Liver (tissue), 8 donors: ENCODE measurements at regions not wholly inside any gene's neighbourhood (a gene's known extent, or its start where the extent isn't known, plus 50 kb on each side); places are given as distances from the start of the nearest gene placed in this dataset.

ENCODE experiments used
- DNase-seq: peaks from one replicate; pipeline ENCODE4 v3.0.0-alpha.2; 2017; ENCODE audit warnings: low spot score
- H3K27ac ChIP-seq, 2 donors: one replicate each; pipeline ENCODE4 v1.7.0; 2013; ENCODE audit warnings: inconsistent platforms in 2 of 2, low read length in 2 of 2, control low read depth in 1 of 2, low read depth in 1 of 2, mild to moderate bottlenecking in 1 of 2
- H3K27me3 ChIP-seq, 4 donors: one replicate each; pipeline versions ENCODE4 v1.6.1 to v1.7.0; 2013; ENCODE audit warnings: low read length in 3 of 4, inconsistent platforms in 1 of 4, mild to moderate bottlenecking in 1 of 4, moderate library complexity in 1 of 4; ENCODE audit not compliant: control insufficient read depth in 4 of 4, insufficient read depth in 4 of 4
- H3K36me3 ChIP-seq, 4 donors: one replicate each; pipeline versions ENCODE4 v1.6.1 to v1.7.0; 2013; ENCODE audit warnings: low read length in 3 of 4, mild to moderate bottlenecking in 3 of 4, low read depth in 1 of 4, moderate library complexity in 1 of 4; ENCODE audit not compliant: control insufficient read depth in 4 of 4, insufficient read depth in 3 of 4
- H3K4me1 ChIP-seq, 4 donors: one replicate each; pipeline versions ENCODE4 v1.6.1 to v1.7.0; 2013; ENCODE audit warnings: low read length in 3 of 4, mild to moderate bottlenecking in 3 of 4, moderate library complexity in 1 of 4; ENCODE audit not compliant: control insufficient read depth in 4 of 4, insufficient read depth in 4 of 4
- H3K4me3 ChIP-seq, 3 donors: one replicate each; pipeline versions ENCODE4 v1.6.1 to v1.7.0; 2013; ENCODE audit warnings: low read length in 3 of 3, control low read depth in 1 of 3, low read depth in 1 of 3, mild to moderate bottlenecking in 1 of 3
- H3K9ac ChIP-seq, 2 donors: one replicate each; pipeline ENCODE4 v1.7.0; 2013; ENCODE audit warnings: low read length in 2 of 2, mild to moderate bottlenecking in 2 of 2, moderate library complexity in 2 of 2, control low read depth in 1 of 2, low read depth in 1 of 2
- H3K9me3 ChIP-seq, 4 donors: one replicate each; pipeline versions ENCODE4 v1.6.1 to v1.7.0; 2013; ENCODE audit warnings: low read length in 3 of 4; ENCODE audit not compliant: control insufficient read depth in 4 of 4
- EGR1 ChIP-seq, 2 donors: IDR thresholded peaks; 2 replicates each; pipeline ENCODE4 v1.6.1; 2016 to 2018; ENCODE audit warnings: antibody characterized with exemption in 2 of 2, low read depth in 2 of 2
- FOXA1 ChIP-seq: IDR thresholded peaks from 2 replicates; pipeline ENCODE4 v1.6.1; 2016; ENCODE audit warnings: antibody characterized with exemption
- FOXA2 ChIP-seq: IDR thresholded peaks from 2 replicates; pipeline ENCODE4 v1.6.1; 2016; ENCODE audit warnings: antibody characterized with exemption
- GABPA ChIP-seq, 2 donors: IDR thresholded peaks in 1 of 2; conservative IDR thresholded peaks in 1 of 2; 2 replicates each; pipeline ENCODE4 v1.6.1; 2016; ENCODE audit warnings: antibody characterized with exemption in 2 of 2, mild to moderate bottlenecking in 1 of 2, moderate library complexity in 1 of 2
- HNF4A ChIP-seq, 2 donors: conservative IDR thresholded peaks; 2 replicates each; pipeline ENCODE4 v1.6.1; 2016; ENCODE audit warnings: antibody characterized with exemption in 2 of 2, mild to moderate bottlenecking in 2 of 2
- HNF4G ChIP-seq: IDR thresholded peaks from 2 replicates; pipeline ENCODE4 v1.6.1; 2016; ENCODE audit warnings: antibody characterized with exemption
- JUND ChIP-seq, 2 donors: IDR thresholded peaks; 2 replicates each; pipeline ENCODE4 v1.6.1; 2016; ENCODE audit warnings: antibody characterized with exemption in 2 of 2
- NR2F2 ChIP-seq: IDR thresholded peaks from 2 replicates; pipeline ENCODE4 v1.6.1; 2016; ENCODE audit warnings: antibody characterized with exemption
- RAD21 ChIP-seq, 2 donors: IDR thresholded peaks; 2 replicates each; pipeline ENCODE4 v1.6.1; 2016; ENCODE audit warnings: antibody characterized with exemption in 2 of 2, mild to moderate bottlenecking in 2 of 2
- RXRA ChIP-seq, 2 donors: IDR thresholded peaks; 2 replicates each; pipeline ENCODE4 v1.6.1; 2017 to 2018; ENCODE audit warnings: antibody characterized with exemption in 2 of 2, mild to moderate bottlenecking in 1 of 2
- SP1 ChIP-seq: IDR thresholded peaks from 2 replicates; pipeline ENCODE4 v1.6.1; 2018; ENCODE audit warnings: antibody characterized with exemption, mild to moderate bottlenecking
- TAF1 ChIP-seq: conservative IDR thresholded peaks from 2 replicates; pipeline ENCODE4 v1.6.1; 2016; ENCODE audit warnings: antibody characterized with exemption, mild to moderate bottlenecking
- YY1 ChIP-seq: IDR thresholded peaks from 2 replicates; pipeline ENCODE4 v1.6.1; 2016; ENCODE audit warnings: antibody characterized with exemption, mild to moderate bottlenecking
- WGBS: extraction: QIAGEN DNeasy Blood & Tissue Kit; methylation state at CpG from one replicate; pipeline ENCODE4 v1.1.7; 2013; 5-methylcytosine and 5-hydroxymethylcytosine counted together
- TF ChIP-seq, protein P1 (sequence below): fragments of 150-350 bp; IDR thresholded peaks from 2 replicates; pipeline ENCODE4 v1.5.1; 2017; ENCODE audit warnings: improper control_type of control experiment, low read depth, low read length; ENCODE audit not compliant: missing input control
- TF ChIP-seq, protein P2 (sequence below): IDR thresholded peaks from 2 replicates; pipeline ENCODE4 v1.6.1; 2016; ENCODE audit warnings: antibody characterized with exemption, mild to moderate bottlenecking
- TF ChIP-seq, protein P3 (sequence below): IDR thresholded peaks from 2 replicates; pipeline ENCODE4 v1.6.1; 2016; ENCODE audit warnings: antibody characterized with exemption
- TF ChIP-seq, protein P4 (sequence below): IDR thresholded peaks from 2 replicates; pipeline ENCODE4 v1.6.1; 2016; ENCODE audit warnings: antibody characterized with exemption
- TF ChIP-seq, protein P5 (sequence below): IDR thresholded peaks from 2 replicates; pipeline ENCODE4 v1.6.1; 2016; ENCODE audit warnings: antibody characterized with exemption
- donor health status: healthy.
- donor health status: healthy.
- donor health status: healthy.
- donor health status: healthy.
- donor health status: healthy.

DNA sequence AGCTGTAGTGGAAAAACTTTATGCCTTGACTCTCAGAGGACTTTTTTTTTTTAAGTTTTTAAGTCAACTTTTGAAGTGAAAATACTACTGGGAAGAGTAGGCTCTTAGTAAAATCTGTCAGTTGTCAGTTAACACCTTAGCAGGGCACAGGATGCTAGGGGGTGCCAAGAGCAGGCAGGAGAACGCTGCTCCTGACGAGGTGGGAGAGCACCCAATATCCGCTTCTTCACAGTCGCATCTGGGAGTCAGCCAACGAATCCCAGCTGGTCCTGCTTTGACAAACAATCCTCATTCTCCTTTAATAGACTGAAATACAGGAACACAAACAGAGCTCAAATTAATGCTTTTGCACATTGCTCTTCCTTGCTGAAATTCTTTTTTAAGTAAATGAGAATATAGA is 709.5 kb upstream of the ACVR2A start:
- no peak overlapping the region for H3K9ac ChIP-seq
- no peak for TF ChIP-seq TAF1
- TF ChIP-seq YY1 = no peak
- WGBS = 75% methylated on average over 5 of the region's 5 CpGs
- DNase-seq = no peak
- no peaks in the 10 kb centered on the region for H3K9me3 ChIP-seq
- H3K4me3 ChIP-seq = no peak overlapping the region
- no peaks in the 10 kb centered on the region for H3K36me3 ChIP-seq
- H3K4me1 ChIP-seq = peaks cover 0 to 3% (median 0%) of the 10 kb centered on the region in 4 donors
- H3K27me3 ChIP-seq = no peaks in the 10 kb centered on the region
- no peak overlapping the region for H3K27ac ChIP-seq

DNA sequence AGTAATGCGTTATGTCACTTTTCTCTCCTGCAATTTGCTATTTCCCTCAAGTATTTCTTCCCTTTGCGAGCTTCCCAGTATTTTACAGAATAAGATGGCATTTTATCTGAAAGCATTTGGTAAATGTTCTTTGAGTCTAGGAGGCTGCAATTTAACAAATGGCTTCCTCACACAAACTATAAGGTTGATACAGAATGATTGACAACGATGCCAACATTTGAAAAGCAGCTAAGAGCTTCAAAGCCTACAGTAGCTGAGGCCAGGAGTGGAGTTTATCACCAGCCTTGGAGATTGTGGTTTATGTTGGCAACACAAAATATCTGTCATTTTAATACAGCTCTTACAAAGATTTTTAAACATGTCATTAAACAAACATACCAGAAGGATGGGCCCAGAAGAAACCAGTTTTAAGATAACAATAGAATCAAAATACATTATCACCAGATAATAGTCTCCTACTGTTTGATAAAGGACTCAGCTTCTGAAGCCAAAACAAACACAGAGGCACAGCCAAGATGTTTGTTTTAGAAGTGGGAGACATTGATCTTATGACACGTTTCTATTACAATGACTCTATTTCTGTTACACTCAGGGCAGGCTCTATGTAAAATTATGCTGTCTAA is 711.4 kb upstream of the ACVR2A start:
- no peak for DNase-seq
- no peaks in the 10 kb centered on the region for H3K9me3 ChIP-seq
- no peaks in the 10 kb centered on the region for H3K36me3 ChIP-seq
- TF ChIP-seq NR2F2 = no peak
- no peak for TF ChIP-seq HNF4A (conservative IDR thresholded peaks at IDR 0.05)
- TF ChIP-seq, protein P1, sequence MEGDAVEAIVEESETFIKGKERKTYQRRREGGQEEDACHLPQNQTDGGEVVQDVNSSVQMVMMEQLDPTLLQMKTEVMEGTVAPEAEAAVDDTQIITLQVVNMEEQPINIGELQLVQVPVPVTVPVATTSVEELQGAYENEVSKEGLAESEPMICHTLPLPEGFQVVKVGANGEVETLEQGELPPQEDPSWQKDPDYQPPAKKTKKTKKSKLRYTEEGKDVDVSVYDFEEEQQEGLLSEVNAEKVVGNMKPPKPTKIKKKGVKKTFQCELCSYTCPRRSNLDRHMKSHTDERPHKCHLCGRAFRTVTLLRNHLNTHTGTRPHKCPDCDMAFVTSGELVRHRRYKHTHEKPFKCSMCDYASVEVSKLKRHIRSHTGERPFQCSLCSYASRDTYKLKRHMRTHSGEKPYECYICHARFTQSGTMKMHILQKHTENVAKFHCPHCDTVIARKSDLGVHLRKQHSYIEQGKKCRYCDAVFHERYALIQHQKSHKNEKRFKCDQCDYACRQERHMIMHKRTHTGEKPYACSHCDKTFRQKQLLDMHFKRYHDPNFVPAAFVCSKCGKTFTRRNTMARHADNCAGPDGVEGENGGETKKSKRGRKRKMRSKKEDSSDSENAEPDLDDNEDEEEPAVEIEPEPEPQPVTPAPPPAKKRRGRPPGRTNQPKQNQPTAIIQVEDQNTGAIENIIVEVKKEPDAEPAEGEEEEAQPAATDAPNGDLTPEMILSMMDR = no peak
- TF ChIP-seq TAF1 = no peak
- TF ChIP-seq JUND (IDR thresholded peaks at IDR 0.05) = no peak
- TF ChIP-seq YY1 = no peak
- TF ChIP-seq SP1 = no peak
- TF ChIP-seq FOXA1 = no peak
- TF ChIP-seq GABPA (IDR thresholded peaks at IDR 0.05 in 1 of 2, conservative IDR thresholded peaks at IDR 0.05 in 1 of 2) = no peak
- TF ChIP-seq RAD21 (IDR thresholded peaks at IDR 0.05) = no peak
- TF ChIP-seq, protein P2, sequence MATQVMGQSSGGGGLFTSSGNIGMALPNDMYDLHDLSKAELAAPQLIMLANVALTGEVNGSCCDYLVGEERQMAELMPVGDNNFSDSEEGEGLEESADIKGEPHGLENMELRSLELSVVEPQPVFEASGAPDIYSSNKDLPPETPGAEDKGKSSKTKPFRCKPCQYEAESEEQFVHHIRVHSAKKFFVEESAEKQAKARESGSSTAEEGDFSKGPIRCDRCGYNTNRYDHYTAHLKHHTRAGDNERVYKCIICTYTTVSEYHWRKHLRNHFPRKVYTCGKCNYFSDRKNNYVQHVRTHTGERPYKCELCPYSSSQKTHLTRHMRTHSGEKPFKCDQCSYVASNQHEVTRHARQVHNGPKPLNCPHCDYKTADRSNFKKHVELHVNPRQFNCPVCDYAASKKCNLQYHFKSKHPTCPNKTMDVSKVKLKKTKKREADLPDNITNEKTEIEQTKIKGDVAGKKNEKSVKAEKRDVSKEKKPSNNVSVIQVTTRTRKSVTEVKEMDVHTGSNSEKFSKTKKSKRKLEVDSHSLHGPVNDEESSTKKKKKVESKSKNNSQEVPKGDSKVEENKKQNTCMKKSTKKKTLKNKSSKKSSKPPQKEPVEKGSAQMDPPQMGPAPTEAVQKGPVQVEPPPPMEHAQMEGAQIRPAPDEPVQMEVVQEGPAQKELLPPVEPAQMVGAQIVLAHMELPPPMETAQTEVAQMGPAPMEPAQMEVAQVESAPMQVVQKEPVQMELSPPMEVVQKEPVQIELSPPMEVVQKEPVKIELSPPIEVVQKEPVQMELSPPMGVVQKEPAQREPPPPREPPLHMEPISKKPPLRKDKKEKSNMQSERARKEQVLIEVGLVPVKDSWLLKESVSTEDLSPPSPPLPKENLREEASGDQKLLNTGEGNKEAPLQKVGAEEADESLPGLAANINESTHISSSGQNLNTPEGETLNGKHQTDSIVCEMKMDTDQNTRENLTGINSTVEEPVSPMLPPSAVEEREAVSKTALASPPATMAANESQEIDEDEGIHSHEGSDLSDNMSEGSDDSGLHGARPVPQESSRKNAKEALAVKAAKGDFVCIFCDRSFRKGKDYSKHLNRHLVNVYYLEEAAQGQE = no peak
- TF ChIP-seq HNF4G = no peak
- TF ChIP-seq, protein P3, sequence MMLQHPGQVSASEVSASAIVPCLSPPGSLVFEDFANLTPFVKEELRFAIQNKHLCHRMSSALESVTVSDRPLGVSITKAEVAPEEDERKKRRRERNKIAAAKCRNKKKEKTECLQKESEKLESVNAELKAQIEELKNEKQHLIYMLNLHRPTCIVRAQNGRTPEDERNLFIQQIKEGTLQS = no peak
- TF ChIP-seq, protein P4, sequence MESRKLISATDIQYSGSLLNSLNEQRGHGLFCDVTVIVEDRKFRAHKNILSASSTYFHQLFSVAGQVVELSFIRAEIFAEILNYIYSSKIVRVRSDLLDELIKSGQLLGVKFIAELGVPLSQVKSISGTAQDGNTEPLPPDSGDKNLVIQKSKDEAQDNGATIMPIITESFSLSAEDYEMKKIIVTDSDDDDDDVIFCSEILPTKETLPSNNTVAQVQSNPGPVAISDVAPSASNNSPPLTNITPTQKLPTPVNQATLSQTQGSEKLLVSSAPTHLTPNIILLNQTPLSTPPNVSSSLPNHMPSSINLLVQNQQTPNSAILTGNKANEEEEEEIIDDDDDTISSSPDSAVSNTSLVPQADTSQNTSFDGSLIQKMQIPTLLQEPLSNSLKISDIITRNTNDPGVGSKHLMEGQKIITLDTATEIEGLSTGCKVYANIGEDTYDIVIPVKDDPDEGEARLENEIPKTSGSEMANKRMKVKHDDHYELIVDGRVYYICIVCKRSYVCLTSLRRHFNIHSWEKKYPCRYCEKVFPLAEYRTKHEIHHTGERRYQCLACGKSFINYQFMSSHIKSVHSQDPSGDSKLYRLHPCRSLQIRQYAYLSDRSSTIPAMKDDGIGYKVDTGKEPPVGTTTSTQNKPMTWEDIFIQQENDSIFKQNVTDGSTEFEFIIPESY = no peak
- TF ChIP-seq EGR1 (IDR thresholded peaks at IDR 0.05; ENCODE audit: low read depth in 2 of 2) = no peak
- TF ChIP-seq FOXA2 = no peak
- TF ChIP-seq, protein P5, sequence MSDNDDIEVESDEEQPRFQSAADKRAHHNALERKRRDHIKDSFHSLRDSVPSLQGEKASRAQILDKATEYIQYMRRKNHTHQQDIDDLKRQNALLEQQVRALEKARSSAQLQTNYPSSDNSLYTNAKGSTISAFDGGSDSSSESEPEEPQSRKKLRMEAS = no peak
- TF ChIP-seq RXRA (IDR thresholded peaks at IDR 0.05) = no peak
- H3K9ac ChIP-seq = no peak overlapping the region
- H3K4me3 ChIP-seq = no peak overlapping the region
- H3K27ac ChIP-seq = no peak overlapping the region
- peaks cover 0 to 3% (median 0%) of the 10 kb centered on the region in 4 donors for H3K4me1 ChIP-seq
- no peaks in the 10 kb centered on the region for H3K27me3 ChIP-seq
- WGBS = 66% methylated on average over 4 of the region's 4 CpGs
